ENCODE measurements at regions not wholly inside any gene's neighbourhood (a gene's known extent, or its start where the extent isn't known, plus 50 kb on each side); places are given as distances from the start of the nearest gene placed in this dataset.

DNA sequence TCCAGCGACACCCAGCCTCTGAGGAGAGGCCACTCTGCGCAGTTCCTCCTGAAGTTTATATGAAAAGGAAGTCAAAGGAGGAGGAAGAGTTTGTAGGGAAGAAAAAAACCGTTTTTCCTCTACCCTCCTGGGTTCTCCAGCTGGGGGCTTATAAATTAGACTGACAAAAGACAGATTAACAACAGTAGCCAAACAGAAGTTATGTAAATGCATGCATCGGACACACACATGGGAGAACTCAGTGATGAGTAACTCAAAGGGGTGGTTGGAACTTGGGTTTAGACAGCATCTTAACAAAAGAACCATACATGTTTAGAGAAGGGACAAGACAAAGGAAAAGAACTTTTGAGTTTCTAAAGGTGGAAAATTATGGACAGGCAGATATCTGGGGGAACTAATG, 71.2 kb downstream of the CD24 start:
- TF ChIP-seq EZH2 (IDR thresholded peaks at IDR 0.05) (no peak), POLR2A (IDR thresholded peaks at IDR 0.05; ENCODE audit: borderline replicate concordance, extremely low read depth, insufficient read depth, insufficient read length) (no peak), YY1 (IDR thresholded peaks at IDR 0.05; ENCODE audit: extremely low read depth, insufficient replicate concordance, low read depth, low read length) (no peak), CEBPB (IDR thresholded peaks at IDR 0.05; ENCODE audit: low read depth) (no peak), RAD21 (IDR thresholded peaks at IDR 0.05; ENCODE audit: low read depth) (no peak), POLR2AphosphoS5 (IDR thresholded peaks at IDR 0.05; ENCODE audit: low read depth, low read length) (no peak), EZH2phosphoT487 (IDR thresholded peaks at IDR 0.05; ENCODE audit: borderline replicate concordance) (no peak)
- TF ChIP-seq, protein P1, sequence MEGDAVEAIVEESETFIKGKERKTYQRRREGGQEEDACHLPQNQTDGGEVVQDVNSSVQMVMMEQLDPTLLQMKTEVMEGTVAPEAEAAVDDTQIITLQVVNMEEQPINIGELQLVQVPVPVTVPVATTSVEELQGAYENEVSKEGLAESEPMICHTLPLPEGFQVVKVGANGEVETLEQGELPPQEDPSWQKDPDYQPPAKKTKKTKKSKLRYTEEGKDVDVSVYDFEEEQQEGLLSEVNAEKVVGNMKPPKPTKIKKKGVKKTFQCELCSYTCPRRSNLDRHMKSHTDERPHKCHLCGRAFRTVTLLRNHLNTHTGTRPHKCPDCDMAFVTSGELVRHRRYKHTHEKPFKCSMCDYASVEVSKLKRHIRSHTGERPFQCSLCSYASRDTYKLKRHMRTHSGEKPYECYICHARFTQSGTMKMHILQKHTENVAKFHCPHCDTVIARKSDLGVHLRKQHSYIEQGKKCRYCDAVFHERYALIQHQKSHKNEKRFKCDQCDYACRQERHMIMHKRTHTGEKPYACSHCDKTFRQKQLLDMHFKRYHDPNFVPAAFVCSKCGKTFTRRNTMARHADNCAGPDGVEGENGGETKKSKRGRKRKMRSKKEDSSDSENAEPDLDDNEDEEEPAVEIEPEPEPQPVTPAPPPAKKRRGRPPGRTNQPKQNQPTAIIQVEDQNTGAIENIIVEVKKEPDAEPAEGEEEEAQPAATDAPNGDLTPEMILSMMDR (IDR thresholded peaks at IDR 0.05 in 2 of 3, conservative IDR thresholded peaks at IDR 0.05 in 1 of 3; ENCODE audit: borderline replicate concordance in 1 of 3, insufficient read depth in 1 of 3, low read depth in 2 of 3, low read length in 2 of 3): no peak
- TF ChIP-seq, protein P2, sequence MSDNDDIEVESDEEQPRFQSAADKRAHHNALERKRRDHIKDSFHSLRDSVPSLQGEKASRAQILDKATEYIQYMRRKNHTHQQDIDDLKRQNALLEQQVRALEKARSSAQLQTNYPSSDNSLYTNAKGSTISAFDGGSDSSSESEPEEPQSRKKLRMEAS (IDR thresholded peaks at IDR 0.05): no peak
